NCI-H345 treated with DMSO at 0.1 percent for 48 hours (cell line): ENCODE measurements at regions not wholly inside any gene's neighbourhood (a gene's known extent, or its start where the extent isn't known, plus 50 kb on each side); places are given as distances from the start of the nearest gene placed in this dataset.

Source experiments
- DNase-seq: peaks from one replicate; lab custom pipeline; 2025; ENCODE audit not compliant: unreplicated experiment; lab: John Stamatoyannopoulos, UW

- DNase-seq, result no peak
These were observed 96.1 kb downstream of the C17orf67 start for GRCh38 chr17:56737421-56738161.

GRCh38 chr17:56739376-56739775 is 94.3 kb downstream of the C17orf67 start:
- DNase-seq, result no peak

- DNase-seq, result no peak
These were observed 93.9 kb downstream of the C17orf67 start for GRCh38 chr17:56739776-56740175.

- no peak for DNase-seq
These were observed 93.2 kb downstream of the C17orf67 start for GRCh38 chr17:56740481-56740880.
